ENCODE measurements at regions not wholly inside any gene's neighbourhood (a gene's known extent, or its start where the extent isn't known, plus 50 kb on each side); places are given as distances from the start of the nearest gene placed in this dataset.

GRCh38 chr18:77990131-77990530 is 740.5 kb downstream of the GALR1 start:
- DNase-seq (ENCODE audit: low spot score) = no peak
- no peak for TF ChIP-seq CTCF (IDR thresholded peaks at IDR 0.05)
- H3K4me3 ChIP-seq = no peak overlapping the region

GRCh38 chr18:77990901-77991300 is 741.3 kb downstream of the GALR1 start:
- DNase-seq (ENCODE audit: low spot score) = no peak
- TF ChIP-seq CTCF (IDR thresholded peaks at IDR 0.05) = no peak
- Histone ChIP-seq H3K27ac (no peak overlapping the region), H3K4me3 (no peak overlapping the region)

More at GRCh38 chr18:77990131-77990530, 740.5 kb downstream of the GALR1 start:
- no peak overlapping the region for H3K27ac ChIP-seq

GRCh38 chr18:77992057-77992456 is 742.4 kb downstream of the GALR1 start:
- Histone ChIP-seq H3K27ac (no peak overlapping the region), H3K4me3 (no peak overlapping the region)
- TF ChIP-seq CTCF (IDR thresholded peaks at IDR 0.05) = no peak
- no peak for DNase-seq (ENCODE audit: low spot score)

- DNase-seq (ENCODE audit: low spot score) = no peak
- TF ChIP-seq CTCF (IDR thresholded peaks at IDR 0.05) = no peak
These were observed 743.7 kb downstream of the GALR1 start for GRCh38 chr18:77993188-77993981.

GRCh38 chr18:77995593-77995992 is 745.9 kb downstream of the GALR1 start:
- Histone ChIP-seq H3K4me3 (no peak overlapping the region), H3K27ac (no peak overlapping the region)
- DNase-seq (ENCODE audit: low spot score) = no peak
- no peak for TF ChIP-seq CTCF (IDR thresholded peaks at IDR 0.05)

More at GRCh38 chr18:77993188-77993981, 743.7 kb downstream of the GALR1 start:
- Histone ChIP-seq H3K4me3 (no peak overlapping the region), H3K27ac (no peak overlapping the region)

GRCh38 chr18:77996737-77997136 is 747.1 kb downstream of the GALR1 start:
- Histone ChIP-seq H3K4me3 (no peak overlapping the region), H3K27ac (no peak overlapping the region)
- no peak for TF ChIP-seq CTCF (IDR thresholded peaks at IDR 0.05)
- no peak for DNase-seq (ENCODE audit: low spot score)

- TF ChIP-seq CTCF (IDR thresholded peaks at IDR 0.05) = no peak
- H3K27ac ChIP-seq = no peak overlapping the region
- no peak overlapping the region for H3K4me3 ChIP-seq
- DNase-seq (ENCODE audit: low spot score) = no peak
These were observed 752.2 kb downstream of the GALR1 start for GRCh38 chr18:78001811-78002210.

Data from coronary artery (tissue), 2 donors.